HepG2 (cell line): ENCODE measurements at regions not wholly inside any gene's neighbourhood (a gene's known extent, or its start where the extent isn't known, plus 50 kb on each side); places are given as distances from the start of the nearest gene placed in this dataset.

Experiments
- ATAC-seq: fragments of 200-7000 bp; cut with Tn5 transposase; 3 replicates; pipeline ENCODE4 v1.9.1; 2020; ENCODE audit warnings: mild to moderate bottlenecking, moderate library complexity
- BruUV-seq: library from RNA; stranded (reverse); fragments of 400-500 nt; replicated peaks from 2 replicates; lab custom pipeline; 2021; lab: Mats Ljungman, UMichigan
- CTCF ChIA-PET: fragments of 300-600 bp; formaldehyde crosslinking; extraction: SDS; loops from one replicate; lab custom pipeline; 2021; ENCODE audit warnings: low total read pairs, inconsistent platforms, low intra/inter-chr PET ratio; lab: Yijun Ruan, JAX
- POLR2A ChIA-PET: fragments of 350-600 bp; sonication (Branson Sonifier 250); formaldehyde crosslinking; loops from one replicate; lab custom pipeline; 2020; ENCODE audit warnings: antibody characterized with exemption, inconsistent platforms; lab: Yijun Ruan, JAX
- DNase-seq: peaks from one replicate; pipeline ENCODE4 v3.0.0-alpha.2; 2015; ENCODE audit warnings: low spot score
- FAIRE-seq: peaks from 3 replicates; lab custom pipeline; 2011; peaks lifted over from hg19 to GRCh38; lab: Jason Lieb, UNC
- H2AFZ ChIP-seq: one replicate; pipeline ENCODE4 v1.6.1; 2011; ENCODE audit warnings: low read length, inconsistent platforms
- H3K27ac ChIP-seq: fragments of 300-600 bp; 3 replicates; pipeline ENCODE4 v1.8.0; 2011; ENCODE audit warnings: mixed run types, mild to moderate bottlenecking, mixed read lengths, low read length, inconsistent platforms; ENCODE audit not compliant: insufficient read depth; ENCODE audit errors: extremely low read length
- H3K27me3 ChIP-seq, 2 experiments: fragments of 200-600 bp in 1 of 2; 2 replicates in 1 of 2; 3 replicates in 1 of 2; pipeline versions ENCODE4 v1.6.0 to v1.8.0; 2011; ENCODE audit warnings: low read length in 2 of 2, mild to moderate bottlenecking in 2 of 2, moderate library complexity in 2 of 2, inconsistent platforms in 1 of 2; ENCODE audit not compliant: insufficient read depth in 2 of 2, control insufficient read depth in 1 of 2
- H3K36me3 ChIP-seq, 2 experiments: fragments of 200-600 bp in 1 of 2; replicated peaks in 1 of 2; 2 replicates in 1 of 2; 3 replicates in 1 of 2; pipeline versions ENCODE4 v1.5.1 to v1.8.0; 2011; ENCODE audit warnings: low read length in 2 of 2, inconsistent platforms in 1 of 2; ENCODE audit not compliant: insufficient read depth in 2 of 2, control insufficient read depth in 1 of 2
- H3K4me1 ChIP-seq: 2 replicates; pipeline ENCODE4 v1.5.1; 2012; ENCODE audit warnings: low read length, inconsistent platforms; ENCODE audit not compliant: insufficient read depth
- H3K4me2 ChIP-seq: 2 replicates; pipeline ENCODE4 v1.6.0; 2011; ENCODE audit warnings: low read depth, low read length, inconsistent platforms
- H3K4me3 ChIP-seq, 3 experiments: fragments of 200-600 bp in 1 of 3; sonication (generic), shearing (Covaris generic) in 1 of 3; replicated peaks in 1 of 3; 2 replicates each; pipeline ENCODE4 v1.5.1; 2011 to 2016; ENCODE audit warnings: low read length in 3 of 3, inconsistent platforms in 2 of 3, low read depth in 2 of 3, mild to moderate bottlenecking in 2 of 3, control low read depth in 1 of 3, mixed read lengths in 1 of 3; ENCODE audit not compliant: insufficient read depth in 1 of 3
- H3K79me2 ChIP-seq: one replicate; pipeline ENCODE4 v1.6.1; 2011; ENCODE audit warnings: low read length, inconsistent platforms; ENCODE audit not compliant: insufficient read depth
- H3K9ac ChIP-seq: 2 replicates; pipeline ENCODE4 v1.6.0; 2011; ENCODE audit warnings: mild to moderate bottlenecking, low read depth, low read length, inconsistent platforms; ENCODE audit not compliant: insufficient read depth
- H3K9me3 ChIP-seq: 2 replicates; pipeline ENCODE4 v1.5.1; 2012; ENCODE audit warnings: mild to moderate bottlenecking, low read length
- H4K20me1 ChIP-seq: 2 replicates; pipeline ENCODE4 v1.6.0; 2011; ENCODE audit warnings: inconsistent platforms, mild to moderate bottlenecking, low read length, moderate library complexity; ENCODE audit not compliant: insufficient read depth
- ATF4 ChIP-seq, 2 experiments: fragments of 450-650 bp in 1 of 2; sonication (generic) in 1 of 2; formaldehyde crosslinking; IDR thresholded peaks; 2 replicates each; pipeline versions ENCODE4 v1.5.0 to v1.8.0; 2020 to 2022; ENCODE audit warnings: mild to moderate bottlenecking in 1 of 2, missing genetic modification reagents in 1 of 2
- GATAD1 ChIP-seq: IDR thresholded peaks from 2 replicates; pipeline ENCODE4 v1.6.1; 2016; ENCODE audit warnings: missing genetic modification reagents, missing compliant biosample characterization
- MYC ChIP-seq: sonication (generic); formaldehyde crosslinking; IDR thresholded peaks from 2 replicates; pipeline ENCODE4 v1.9.0; 2021; ENCODE audit warnings: missing genetic modification reagents, borderline replicate concordance
- NONO ChIP-seq, 2 experiments: fragments of 450-650 bp in 1 of 2; sonication (generic) in 1 of 2; formaldehyde crosslinking in 1 of 2; IDR thresholded peaks in 1 of 2; conservative IDR thresholded peaks in 1 of 2; 2 replicates each; pipeline versions ENCODE4 v1.6.1 to v1.8.0; 2017 to 2022; ENCODE audit warnings: mild to moderate bottlenecking in 1 of 2, missing genetic modification reagents in 1 of 2, moderate library complexity in 1 of 2
- NR3C1 ChIP-seq: sonication (generic); formaldehyde crosslinking; IDR thresholded peaks from 2 replicates; pipeline ENCODE4 v1.4.0; 2020; ENCODE audit warnings: missing genetic modification reagents
- PBX3 ChIP-seq: sonication (generic); formaldehyde crosslinking; IDR thresholded peaks from 2 replicates; pipeline ENCODE4 v1.8.1; 2023; ENCODE audit warnings: missing genetic modification reagents, inconsistent platforms, borderline replicate concordance
- PCBP2 ChIP-seq: fragments of 200-400 bp; formaldehyde crosslinking; optimal IDR thresholded peaks from 2 replicates; pipeline ENCODE3; 2018; ENCODE audit warnings: low read length, low read depth; ENCODE audit not compliant: poor library complexity, severe bottlenecking
- PHF21A ChIP-seq: sonication (generic); formaldehyde crosslinking; IDR thresholded peaks from 2 replicates; pipeline ENCODE4 v1.5.0; 2020; ENCODE audit warnings: mild to moderate bottlenecking, missing genetic modification reagents
- SKIL ChIP-seq: sonication (generic); formaldehyde crosslinking; IDR thresholded peaks from 2 replicates; pipeline ENCODE4 v1.8.0; 2022; ENCODE audit warnings: missing genetic modification reagents, mild to moderate bottlenecking, moderate library complexity, borderline replicate concordance
- SP5 ChIP-seq: IDR thresholded peaks from 2 replicates; pipeline ENCODE4 v1.6.1; 2016; ENCODE audit warnings: low read depth, borderline replicate concordance
- TFAP4 ChIP-seq: sonication (generic); IDR thresholded peaks from 2 replicates; pipeline ENCODE4 v1.6.1; 2016; ENCODE audit warnings: low read depth, borderline replicate concordance
- ZNF30 ChIP-seq: sonication (generic); formaldehyde crosslinking; IDR thresholded peaks from 2 replicates; pipeline ENCODE4 v1.5.0; 2020; ENCODE audit warnings: mild to moderate bottlenecking, missing genetic modification reagents
- ZNF614 ChIP-seq: IDR thresholded peaks from 2 replicates; pipeline ENCODE4 v1.6.1; 2018; ENCODE audit warnings: missing biosample characterization, missing genetic modification reagents, inconsistent platforms, borderline replicate concordance
- ZNF737 ChIP-seq: sonication (generic); formaldehyde crosslinking; IDR thresholded peaks from 2 replicates; pipeline ENCODE4 v1.5.0; 2020; ENCODE audit warnings: missing genetic modification reagents, mild to moderate bottlenecking, borderline replicate concordance
- in situ Hi-C: cut with HindIII; loops from 2 replicates; pipeline ENCODE4 v1.10.0; 2017; ENCODE audit warnings: low pct_unique_long_range_greater_than_20kb; ENCODE audit not compliant: extremely low pct_ligation_motif_present
- intact Hi-C: fragments of 100-400 bp; cut with micrococcal nuclease; formaldehyde crosslinking; loops from one replicate; pipeline ENCODE4 v1.10.0; 2022; ENCODE audit not compliant: unreplicated experiment

- H3K79me2 ChIP-seq, result no peaks in the 10 kb centered on the region
- ChIA-PET CTCF (no interaction called here), POLR2A (no interaction called here)
- intact Hi-C loops, result no loop called here
- no peak overlapping the region for H3K4me2 ChIP-seq
- H2AFZ ChIP-seq, result no peak overlapping the region
- no peak for ATAC-seq
- H3K27me3 ChIP-seq, result 0 out of 5 replicates have a peak, but pooled peaks cover 0 to 1% of the 10 kb centered on the region in 2 experiments
- TF ChIP-seq ZNF737 (CRISPR knock-in tag) (no peak), ZNF614 (CRISPR knock-in tag) (no peak), PHF21A (no peak), ATF4 (CRISPR knock-in tag; IDR thresholded peaks at IDR 0.05) (no peak), NONO (IDR thresholded peaks at IDR 0.05) (no peak), NONO (CRISPR knock-in tag; conservative IDR thresholded peaks at IDR 0.05) (no peak), NR3C1 (CRISPR knock-in tag) (no peak), PCBP2 (no peak), SKIL (CRISPR knock-in tag) (no peak), GATAD1 (CRISPR knock-in tag) (no peak), TFAP4 (no peak), ZNF30 (CRISPR knock-in tag) (no peak), PBX3 (CRISPR knock-in tag) (no peak), SP5 (CRISPR knock-in tag) (no peak), MYC (CRISPR knock-in tag) (no peak)
- FAIRE-seq, result no peak
- in situ Hi-C loops, result no loop called here
- no peaks in the 10 kb centered on the region for H4K20me1 ChIP-seq
- no peak overlapping the region for H3K4me3 ChIP-seq
- no peaks in the 10 kb centered on the region for H3K4me1 ChIP-seq
- H3K9me3 ChIP-seq, result no peaks in the 10 kb centered on the region
- no peak overlapping the region for H3K9ac ChIP-seq
- no TSS peak for BruUV-seq
- no peak for DNase-seq
- no peak overlapping the region for H3K27ac ChIP-seq
- H3K36me3 ChIP-seq, result no peaks in the 10 kb centered on the region
Measured at GRCh38 chr3:66723231-66723630, 222.4 kb upstream of the LRIG1 start.
